Astrocyte of the hippocampus (primary cell): ENCODE measurements at regions not wholly inside any gene's neighbourhood (a gene's known extent, or its start where the extent isn't known, plus 50 kb on each side); places are given as distances from the start of the nearest gene placed in this dataset.

Source experiments
- DNase-seq: peaks from one replicate; pipeline ENCODE4 v3.0.0; 2011; ENCODE audit warnings: low read depth, low spot score

GRCh38 chr1:80806431-80806830, 994.3 kb upstream of the ADGRL2 start:
- no peak for DNase-seq

- DNase-seq, result no peak
Observed at GRCh38 chr1:80801695-80802094, 999.0 kb upstream of the ADGRL2 start.

- DNase-seq, result no peak
Observed at GRCh38 chr1:80799457-80799856, 1001.3 kb upstream of the ADGRL2 start.

GRCh38 chr1:80779275-80779674, 1021.5 kb upstream of the ADGRL2 start:
- no peak for DNase-seq

- no peak for DNase-seq
Observed at GRCh38 chr1:80778094-80778840, 1022.5 kb upstream of the ADGRL2 start.

- DNase-seq, result no peak
Observed at GRCh38 chr1:80776266-80776665, 1024.5 kb upstream of the ADGRL2 start.

GRCh38 chr1:80769208-80769750, 1031.5 kb upstream of the ADGRL2 start:
- no peak for DNase-seq

- no peak for DNase-seq
Observed at GRCh38 chr1:80767711-80768110, 1033.0 kb upstream of the ADGRL2 start.

- DNase-seq, result no peak
Observed at GRCh38 chr1:80759354-80759753, 1041.4 kb upstream of the ADGRL2 start.

- no peak for DNase-seq
Observed at GRCh38 chr1:80755944-80756343, 1044.8 kb upstream of the ADGRL2 start.

- no peak for DNase-seq
Observed at GRCh38 chr1:80751204-80751603, 1049.5 kb upstream of the ADGRL2 start.

GRCh38 chr1:80731241-80731894, 1069.4 kb upstream of the ADGRL2 start:
- peak; percentile 23 for DNase-seq

- DNase-seq, result no peak
Observed at GRCh38 chr1:80722611-80723010, 1078.1 kb upstream of the ADGRL2 start.

- DNase-seq, result no peak
Observed at GRCh38 chr1:80706526-80706925, 1094.2 kb upstream of the ADGRL2 start.

GRCh38 chr1:80678438-80678837, 1122.3 kb upstream of the ADGRL2 start:
- no peak for DNase-seq

- peak; percentile 52 for DNase-seq
Observed at GRCh38 chr1:80675454-80675853, 1125.3 kb upstream of the ADGRL2 start.

GRCh38 chr1:80673935-80674597, 1126.7 kb upstream of the ADGRL2 start:
- no peak for DNase-seq

- DNase-seq, result no peak
Observed at GRCh38 chr1:80668372-80668771, 1132.4 kb upstream of the ADGRL2 start.

GRCh38 chr1:80666073-80666472, 1134.7 kb upstream of the ADGRL2 start:
- DNase-seq, result no peak

- no peak for DNase-seq
Observed at GRCh38 chr1:80659161-80659560, 1141.6 kb upstream of the ADGRL2 start.

GRCh38 chr1:80657707-80658106, 1143.0 kb upstream of the ADGRL2 start:
- no peak for DNase-seq

- DNase-seq, result no peak
Observed at GRCh38 chr1:80657044-80657643, 1143.6 kb upstream of the ADGRL2 start.
